SU-DHL-6 (cell line): ENCODE measurements at regions not wholly inside any gene's neighbourhood (a gene's known extent, or its start where the extent isn't known, plus 50 kb on each side); places are given as distances from the start of the nearest gene placed in this dataset.

ENCODE experiments used
- EZH2phosphoT487 ChIP-seq: fragments of 200-600 bp; sonication (generic), shearing (Covaris generic); conservative IDR thresholded peaks from 2 replicates; pipeline ENCODE4 v1.6.1; 2018; ENCODE audit warnings: mild to moderate bottlenecking, antibody characterized with exemption, low read length, moderate library complexity, mixed read lengths
- TF ChIP-seq, protein P1 (sequence below): fragments of 200-600 bp; sonication (generic); IDR thresholded peaks from one replicate; pipeline ENCODE4 v1.5.1; 2017; ENCODE audit warnings: antibody characterized with exemption, mild to moderate bottlenecking, low read length, moderate library complexity; ENCODE audit not compliant: insufficient read depth, poor library complexity, severe bottlenecking

DNA sequence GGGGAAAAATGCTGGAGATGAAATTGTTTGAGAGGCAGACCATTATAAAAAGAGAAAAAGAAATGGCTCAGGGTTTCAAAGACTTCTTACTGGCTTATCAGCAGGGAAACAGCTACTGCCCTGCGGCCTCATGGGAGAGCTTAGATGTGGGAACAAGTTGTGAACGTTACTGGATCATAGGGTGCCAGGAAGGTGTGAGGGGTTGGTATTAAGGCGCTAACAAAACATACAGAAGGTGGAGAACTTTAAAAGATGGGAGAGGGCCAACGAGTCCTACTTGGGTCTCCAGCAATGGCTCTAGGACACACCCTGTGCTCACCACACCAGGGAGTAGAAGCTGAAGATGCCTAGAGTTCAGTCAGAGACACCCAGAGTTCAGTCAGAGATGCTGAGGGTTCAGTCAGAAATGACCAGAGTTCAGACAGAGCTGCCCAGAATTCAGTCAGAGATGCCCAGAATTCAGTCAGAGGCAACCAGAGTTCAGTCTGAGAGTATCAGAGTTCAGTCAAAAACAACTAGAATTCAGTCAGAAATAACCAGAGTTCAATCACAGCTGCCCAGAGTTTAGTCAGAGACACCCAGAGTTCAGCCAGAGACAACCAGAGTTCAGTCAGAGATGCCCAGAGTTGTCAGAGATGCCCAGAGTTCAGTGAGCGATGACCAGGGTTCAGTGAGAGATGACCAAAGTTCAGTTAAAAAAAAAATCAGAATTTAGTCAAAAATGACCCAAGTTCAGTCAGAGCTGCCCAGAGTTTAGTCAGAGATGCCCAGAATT, 1103.6 kb downstream of the BCL11B start:
- TF ChIP-seq, protein P1, sequence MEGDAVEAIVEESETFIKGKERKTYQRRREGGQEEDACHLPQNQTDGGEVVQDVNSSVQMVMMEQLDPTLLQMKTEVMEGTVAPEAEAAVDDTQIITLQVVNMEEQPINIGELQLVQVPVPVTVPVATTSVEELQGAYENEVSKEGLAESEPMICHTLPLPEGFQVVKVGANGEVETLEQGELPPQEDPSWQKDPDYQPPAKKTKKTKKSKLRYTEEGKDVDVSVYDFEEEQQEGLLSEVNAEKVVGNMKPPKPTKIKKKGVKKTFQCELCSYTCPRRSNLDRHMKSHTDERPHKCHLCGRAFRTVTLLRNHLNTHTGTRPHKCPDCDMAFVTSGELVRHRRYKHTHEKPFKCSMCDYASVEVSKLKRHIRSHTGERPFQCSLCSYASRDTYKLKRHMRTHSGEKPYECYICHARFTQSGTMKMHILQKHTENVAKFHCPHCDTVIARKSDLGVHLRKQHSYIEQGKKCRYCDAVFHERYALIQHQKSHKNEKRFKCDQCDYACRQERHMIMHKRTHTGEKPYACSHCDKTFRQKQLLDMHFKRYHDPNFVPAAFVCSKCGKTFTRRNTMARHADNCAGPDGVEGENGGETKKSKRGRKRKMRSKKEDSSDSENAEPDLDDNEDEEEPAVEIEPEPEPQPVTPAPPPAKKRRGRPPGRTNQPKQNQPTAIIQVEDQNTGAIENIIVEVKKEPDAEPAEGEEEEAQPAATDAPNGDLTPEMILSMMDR: no peak
- no peak for TF ChIP-seq EZH2phosphoT487
